ENCODE measurements at regions not wholly inside any gene's neighbourhood (a gene's known extent, or its start where the extent isn't known, plus 50 kb on each side); places are given as distances from the start of the nearest gene placed in this dataset.

DNA sequence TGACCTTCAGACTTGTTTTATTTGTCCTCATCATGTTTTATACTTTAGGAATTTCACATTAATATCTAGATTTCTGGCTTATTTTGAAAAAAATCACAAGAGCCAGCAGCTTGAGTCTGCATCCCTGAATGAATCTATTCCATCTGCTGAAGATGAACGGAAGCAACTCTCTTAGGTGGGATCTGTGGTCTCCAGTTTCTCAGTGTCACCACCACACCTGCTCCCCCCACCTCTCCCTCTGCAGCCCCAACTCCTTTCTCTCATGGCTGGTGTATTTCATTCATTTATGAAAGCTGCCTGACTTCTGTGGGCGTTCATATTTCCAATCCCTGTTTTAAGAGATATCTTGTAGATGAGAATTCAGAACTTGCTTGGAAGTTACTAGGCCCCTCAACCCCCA, 102.1 kb upstream of the AGBL1 start:
- TF ChIP-seq CTCF (IDR thresholded peaks at IDR 0.05) = no peak
- no peak for TF ChIP-seq POLR2A (IDR thresholded peaks at IDR 0.05)
